HFF-Myc (cell line): ENCODE measurements at regions not wholly inside any gene's neighbourhood (a gene's known extent, or its start where the extent isn't known, plus 50 kb on each side); places are given as distances from the start of the nearest gene placed in this dataset.
A peak's percentile ranks its signal among the peaks of the same experiment; 100 is the strongest.

Experiments
- DNase-seq: peaks from one replicate; pipeline ENCODE4 v3.0.0-alpha.2; 2011; ENCODE audit warnings: low read depth; ENCODE audit errors: extremely low read depth
- H3K4me3 ChIP-seq: replicated peaks from 2 replicates; pipeline ENCODE4 v1.5.1; 2011; ENCODE audit warnings: low read depth, mild to moderate bottlenecking, control low read depth, low read length
- CTCF ChIP-seq: IDR thresholded peaks from 2 replicates; pipeline ENCODE4 v1.5.1; 2012; ENCODE audit warnings: mild to moderate bottlenecking, low read depth, low read length, control low read depth; ENCODE audit errors: missing control alignments

DNA sequence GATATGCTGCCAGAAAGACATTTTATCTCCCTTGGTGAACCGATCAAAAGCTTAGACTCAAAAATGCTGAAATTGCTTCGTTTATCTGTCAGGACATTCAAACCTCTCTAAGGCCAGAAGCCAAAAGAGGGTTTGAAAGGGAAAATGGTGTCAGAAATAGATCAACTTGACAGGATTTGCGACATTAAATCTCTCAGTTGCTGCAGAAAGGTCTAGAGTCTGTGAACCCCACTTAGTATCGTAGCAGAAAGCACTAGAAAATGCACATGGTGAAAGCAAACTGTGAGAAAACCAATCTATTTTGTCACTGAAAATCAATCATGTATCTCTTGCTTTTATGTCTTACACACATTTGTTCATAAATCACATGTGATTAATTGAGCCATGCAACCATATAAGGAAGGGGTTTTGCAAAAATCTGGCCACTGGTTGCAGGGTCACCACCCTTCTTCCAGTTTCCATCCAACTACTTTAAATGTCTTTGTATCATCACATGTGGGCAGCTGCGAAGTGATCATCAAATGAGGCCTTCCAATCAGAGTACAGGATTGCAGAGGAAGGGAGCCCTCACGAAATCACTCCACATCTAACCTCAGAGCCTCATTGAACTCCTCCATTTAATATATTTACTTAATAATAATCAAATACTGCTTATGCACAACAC, 347.2 kb upstream of the ANXA10 start:
- TF ChIP-seq CTCF = no peak
- DNase-seq = no peak
- H3K4me3 ChIP-seq = no peak overlapping the region

DNA sequence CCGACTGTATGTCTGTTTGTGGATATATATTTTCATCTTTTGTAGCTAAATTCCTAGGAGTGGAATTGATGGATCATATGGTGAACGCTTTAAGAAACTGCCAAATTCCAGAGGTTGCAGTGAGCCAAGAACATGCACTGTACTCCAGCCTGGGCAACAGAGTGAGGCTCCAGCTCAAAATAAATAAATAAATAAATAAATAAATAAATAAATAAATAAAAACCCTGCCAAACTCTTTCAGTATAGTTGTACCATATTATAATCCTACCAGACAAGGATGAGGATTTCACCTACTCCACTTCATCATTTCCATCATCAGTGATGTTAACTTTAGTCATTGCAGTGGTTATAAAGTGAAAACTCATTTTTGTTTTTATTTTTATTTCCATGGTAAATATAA, 325.1 kb upstream of the ANXA10 start:
- DNase-seq = no peak
- no peak for TF ChIP-seq CTCF
- H3K4me3 ChIP-seq = no peak overlapping the region

DNA sequence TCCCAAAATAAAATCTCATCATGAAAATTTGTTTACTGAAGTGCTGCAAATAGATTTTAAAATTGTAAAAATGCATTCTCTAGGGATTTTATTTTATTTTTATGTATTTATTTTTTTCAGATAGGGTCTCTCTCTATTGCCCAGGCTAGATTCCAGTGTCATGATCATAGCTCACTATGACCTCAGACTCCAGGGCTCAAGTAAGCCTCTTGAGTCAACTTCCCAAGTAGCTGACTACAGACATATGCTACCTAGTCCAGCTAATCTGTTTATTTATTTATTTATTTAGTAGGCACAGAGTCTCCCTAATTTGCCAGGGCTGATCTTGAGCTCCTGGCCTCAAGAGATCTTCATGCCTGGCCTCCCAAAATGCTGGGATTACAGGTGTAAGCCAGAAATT, 317.7 kb upstream of the ANXA10 start:
- no peak overlapping the region for H3K4me3 ChIP-seq
- no peak for TF ChIP-seq CTCF
- DNase-seq = no peak

GRCh38 chr4:167775375-167775774, 317.0 kb upstream of the ANXA10 start:
- DNase-seq = peak; percentile 47
- H3K4me3 ChIP-seq = no peak overlapping the region
- TF ChIP-seq CTCF = no peak

DNA sequence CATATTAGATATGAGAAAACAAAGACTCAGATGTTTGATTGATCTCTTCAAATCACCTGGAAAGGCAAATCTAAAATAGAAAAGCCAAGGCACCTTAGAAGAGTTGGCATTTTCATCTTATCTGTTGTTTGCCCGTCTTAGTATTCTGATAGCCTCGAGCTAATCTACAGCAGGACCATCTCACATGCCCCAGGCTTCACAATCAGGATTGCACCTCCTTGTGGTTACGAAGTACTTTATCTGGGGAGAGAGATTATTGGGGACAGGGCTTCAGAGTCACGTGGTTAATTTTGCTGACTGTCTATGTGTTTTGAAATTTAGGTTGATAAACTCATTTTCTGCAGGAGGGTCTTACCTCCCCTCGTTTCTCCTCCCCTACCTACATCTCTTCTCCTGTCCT, 313.1 kb upstream of the ANXA10 start:
- H3K4me3 ChIP-seq = no peak overlapping the region
- TF ChIP-seq CTCF = no peak
- DNase-seq = no peak

DNA sequence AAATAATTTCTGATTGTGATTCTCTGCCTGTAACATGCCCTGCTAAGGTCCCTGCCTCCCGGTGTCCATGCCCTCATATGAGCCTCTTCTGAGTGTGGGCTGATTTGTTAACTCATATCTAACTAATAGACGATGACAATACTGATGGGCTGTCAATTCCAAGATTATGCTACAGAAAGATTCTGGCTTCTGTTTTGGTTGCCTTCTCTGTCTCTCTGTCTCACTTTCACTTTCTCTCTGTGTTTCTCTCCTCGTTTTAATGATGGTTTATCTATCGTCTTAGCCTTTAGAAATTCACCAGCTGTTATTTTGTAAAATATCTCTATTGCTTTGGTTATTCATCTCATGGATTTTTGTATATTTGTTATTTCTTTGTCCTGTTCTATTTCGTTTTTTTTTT, 312.5 kb upstream of the ANXA10 start:
- H3K4me3 ChIP-seq = no peak overlapping the region
- TF ChIP-seq CTCF = no peak
- DNase-seq = no peak

- no peak for DNase-seq
- no peak overlapping the region for H3K4me3 ChIP-seq
Measured at GRCh38 chr4:167784826-167785225, 307.5 kb upstream of the ANXA10 start.

More at GRCh38 chr4:167784826-167785225, 307.5 kb upstream of the ANXA10 start:
- TF ChIP-seq CTCF = no peak
